ENCODE measurements at regions not wholly inside any gene's neighbourhood (a gene's known extent, or its start where the extent isn't known, plus 50 kb on each side); places are given as distances from the start of the nearest gene placed in this dataset.

- TF ChIP-seq THAP12 (CRISPR knock-in tag; IDR thresholded peaks at IDR 0.05) (no peak), ZNF655 (CRISPR knock-in tag; IDR thresholded peaks at IDR 0.05) (no peak), ZNF507 (tag; conservative IDR thresholded peaks at IDR 0.05) (0 out of 2 replicates have a peak, but pooled peaks have one; percentile 11), KLF10 (CRISPR knock-in tag; IDR thresholded peaks at IDR 0.05) (0 out of 2 replicates have a peak, but pooled peaks have one; percentile 42), MYNN (IDR thresholded peaks at IDR 0.05) (no peak), MYNN (CRISPR knock-in tag; IDR thresholded peaks at IDR 0.05) (no peak), KLF16 (IDR thresholded peaks at IDR 0.05) (0 out of 2 replicates have a peak, but pooled peaks have one; percentile 2), ATF6 (CRISPR knock-in tag; IDR thresholded peaks at IDR 0.05) (no peak), ZNF79 (CRISPR knock-in tag; IDR thresholded peaks at IDR 0.05; ENCODE audit: low read depth) (no peak), FUS (optimal IDR thresholded peaks at IDR 0.05; ENCODE audit: low read depth, low read length) (peak; percentile 85)
- H3K4me3 ChIP-seq, result no peak overlapping the region
- in situ Hi-C loops (cut with MboI) (no loop called here), intact Hi-C loops (cut with micrococcal nuclease) (no loop called here)
- WGBS (ENCODE audit: insufficient coverage, low coverage, missing lambda C conversion rate), result 2% methylated on average over 1 of the region's 1 CpG
- DNase-seq (ENCODE audit: extremely low read depth in 1 of 4, low spot score in 3 of 4) (no peak), FAIRE-seq (no peak), ATAC-seq (no peak)
- ChIA-PET POLR2A (interaction anchor here (0.5 kb wide), 1 partner anchor 430 kb away, joined by 3 read pairs; no protein-coding TSS in a partner anchor), CTCF (ENCODE audit: low intra/inter-chr PET ratio) (no interaction called here)
- BruUV-seq (replicated peaks), result no TSS peak
- H3K9ac ChIP-seq (ENCODE audit: insufficient read depth in 1 of 2, low read depth in 2 of 2, low read length in 2 of 2), result no peak overlapping the region
- H3K4me2 ChIP-seq (ENCODE audit: insufficient read depth, low read length), result no peak overlapping the region
- no peaks in the 10 kb centered on the region; the same call in 1 of the 2 replicates for H3K9me3 ChIP-seq (replicated peaks; ENCODE audit: control insufficient read depth, insufficient read depth, low read depth, low read length)
- no peak overlapping the region for H3K27ac ChIP-seq (ENCODE audit: extremely low read depth, low read depth, low read length)
- no peaks in the 10 kb centered on the region for H4K20me1 ChIP-seq (replicated peaks; ENCODE audit: control insufficient read depth, insufficient read depth, low read length)
- H3K4me1 ChIP-seq (replicated peaks in 1 of 2; ENCODE audit: control insufficient read depth in 2 of 2, insufficient read depth in 2 of 2, low read length in 2 of 2), result no peaks in the 10 kb centered on the region
- no peaks in the 10 kb centered on the region for H3K36me3 ChIP-seq (ENCODE audit: control insufficient read depth, insufficient read depth, low read length)
- no peaks in the 10 kb centered on the region for H3K27me3 ChIP-seq (ENCODE audit: control insufficient read depth in 2 of 2, insufficient read depth in 2 of 2, low read length in 2 of 2)
- H3K79me2 ChIP-seq (ENCODE audit: control insufficient read depth, insufficient read depth, low read length), result no peaks in the 10 kb centered on the region
- no peak overlapping the region for H2AFZ ChIP-seq (ENCODE audit: low read depth, low read length)
- H3K9me1 ChIP-seq (ENCODE audit: control insufficient read depth, insufficient read depth, low read length), result no peaks in the 10 kb centered on the region
Observed at GRCh38 chr13:91052876-91053275, 294.6 kb upstream of the MIR17HG start.

Data from K562 (cell line).